HepG2 (cell line): ENCODE measurements at regions not wholly inside any gene's neighbourhood (a gene's known extent, or its start where the extent isn't known, plus 50 kb on each side); places are given as distances from the start of the nearest gene placed in this dataset.

Experiments
- ATAC-seq: fragments of 200-7000 bp; cut with Tn5 transposase; 3 replicates; pipeline ENCODE4 v1.9.1; 2020; ENCODE audit warnings: mild to moderate bottlenecking, moderate library complexity
- BruUV-seq: library from RNA; stranded (reverse); fragments of 400-500 nt; replicated peaks from 2 replicates; lab custom pipeline; 2021; lab: Mats Ljungman, UMichigan
- CTCF ChIA-PET: fragments of 300-600 bp; formaldehyde crosslinking; extraction: SDS; loops from one replicate; lab custom pipeline; 2021; ENCODE audit warnings: low total read pairs, inconsistent platforms, low intra/inter-chr PET ratio; lab: Yijun Ruan, JAX
- POLR2A ChIA-PET: fragments of 350-600 bp; sonication (Branson Sonifier 250); formaldehyde crosslinking; loops from one replicate; lab custom pipeline; 2020; ENCODE audit warnings: antibody characterized with exemption, inconsistent platforms; lab: Yijun Ruan, JAX
- DNase-seq: peaks from one replicate; pipeline ENCODE4 v3.0.0-alpha.2; 2015; ENCODE audit warnings: low spot score
- FAIRE-seq: peaks from 3 replicates; lab custom pipeline; 2011; peaks lifted over from hg19 to GRCh38; lab: Jason Lieb, UNC
- H2AFZ ChIP-seq: one replicate; pipeline ENCODE4 v1.6.1; 2011; ENCODE audit warnings: low read length, inconsistent platforms
- H3K27ac ChIP-seq: fragments of 300-600 bp; 3 replicates; pipeline ENCODE4 v1.8.0; 2011; ENCODE audit warnings: mixed run types, mild to moderate bottlenecking, mixed read lengths, low read length, inconsistent platforms; ENCODE audit not compliant: insufficient read depth; ENCODE audit errors: extremely low read length
- H3K27me3 ChIP-seq, 2 experiments: fragments of 200-600 bp in 1 of 2; 2 replicates in 1 of 2; 3 replicates in 1 of 2; pipeline versions ENCODE4 v1.6.0 to v1.8.0; 2011; ENCODE audit warnings: low read length in 2 of 2, mild to moderate bottlenecking in 2 of 2, moderate library complexity in 2 of 2, inconsistent platforms in 1 of 2; ENCODE audit not compliant: insufficient read depth in 2 of 2, control insufficient read depth in 1 of 2
- H3K36me3 ChIP-seq, 2 experiments: fragments of 200-600 bp in 1 of 2; replicated peaks in 1 of 2; 2 replicates in 1 of 2; 3 replicates in 1 of 2; pipeline versions ENCODE4 v1.5.1 to v1.8.0; 2011; ENCODE audit warnings: low read length in 2 of 2, inconsistent platforms in 1 of 2; ENCODE audit not compliant: insufficient read depth in 2 of 2, control insufficient read depth in 1 of 2
- H3K4me1 ChIP-seq: 2 replicates; pipeline ENCODE4 v1.5.1; 2012; ENCODE audit warnings: low read length, inconsistent platforms; ENCODE audit not compliant: insufficient read depth
- H3K4me2 ChIP-seq: 2 replicates; pipeline ENCODE4 v1.6.0; 2011; ENCODE audit warnings: low read depth, low read length, inconsistent platforms
- H3K4me3 ChIP-seq, 3 experiments: fragments of 200-600 bp in 1 of 3; sonication (generic), shearing (Covaris generic) in 1 of 3; replicated peaks in 1 of 3; 2 replicates each; pipeline ENCODE4 v1.5.1; 2011 to 2016; ENCODE audit warnings: low read length in 3 of 3, inconsistent platforms in 2 of 3, low read depth in 2 of 3, mild to moderate bottlenecking in 2 of 3, control low read depth in 1 of 3, mixed read lengths in 1 of 3; ENCODE audit not compliant: insufficient read depth in 1 of 3
- H3K79me2 ChIP-seq: one replicate; pipeline ENCODE4 v1.6.1; 2011; ENCODE audit warnings: low read length, inconsistent platforms; ENCODE audit not compliant: insufficient read depth
- H3K9ac ChIP-seq: 2 replicates; pipeline ENCODE4 v1.6.0; 2011; ENCODE audit warnings: mild to moderate bottlenecking, low read depth, low read length, inconsistent platforms; ENCODE audit not compliant: insufficient read depth
- H3K9me3 ChIP-seq: 2 replicates; pipeline ENCODE4 v1.5.1; 2012; ENCODE audit warnings: mild to moderate bottlenecking, low read length
- H4K20me1 ChIP-seq: 2 replicates; pipeline ENCODE4 v1.6.0; 2011; ENCODE audit warnings: inconsistent platforms, mild to moderate bottlenecking, low read length, moderate library complexity; ENCODE audit not compliant: insufficient read depth
- CREBL2 ChIP-seq: sonication (generic); formaldehyde crosslinking; IDR thresholded peaks from 2 replicates; pipeline ENCODE4 v1.8.1; 2023; ENCODE audit warnings: missing genetic modification reagents, mild to moderate bottlenecking, borderline replicate concordance
- DZIP1 ChIP-seq: sonication (generic); formaldehyde crosslinking; IDR thresholded peaks from 2 replicates; pipeline ENCODE4 v1.5.0; 2020; ENCODE audit warnings: mild to moderate bottlenecking, missing genetic modification reagents
- HDAC1 ChIP-seq: sonication (generic); formaldehyde crosslinking; IDR thresholded peaks from 2 replicates; pipeline ENCODE4 v1.5.1; 2020; ENCODE audit warnings: mild to moderate bottlenecking, missing genetic modification reagents
- HNRNPLL ChIP-seq: fragments of 200-400 bp; formaldehyde crosslinking; IDR thresholded peaks from 2 replicates; pipeline ENCODE4 v1.6.1; 2017; ENCODE audit warnings: mild to moderate bottlenecking, low read depth, low read length; ENCODE audit not compliant: poor library complexity, severe bottlenecking
- NCOR1 ChIP-seq: fragments of 200-600 bp; sonication (generic); IDR thresholded peaks from 2 replicates; pipeline ENCODE4 v1.7.0; 2017; ENCODE audit warnings: antibody characterized with exemption, low read length, borderline replicate concordance
- PAXIP1 ChIP-seq: sonication (generic); formaldehyde crosslinking; conservative IDR thresholded peaks from 2 replicates; pipeline ENCODE4 v1.4.0; 2020; ENCODE audit warnings: mild to moderate bottlenecking, missing genetic modification reagents, moderate library complexity
- SIX1 ChIP-seq: sonication (generic); formaldehyde crosslinking; IDR thresholded peaks from 2 replicates; pipeline ENCODE4 v1.4.0; 2020; ENCODE audit warnings: missing genetic modification reagents, borderline replicate concordance
- ZBTB4 ChIP-seq: sonication (generic); formaldehyde crosslinking; IDR thresholded peaks from 2 replicates; pipeline ENCODE4 v1.4.0; 2020; ENCODE audit warnings: missing genetic modification reagents, mild to moderate bottlenecking, borderline replicate concordance
- WGBS: methylation state at CpG from one replicate; pipeline ENCODE4 v1.1.6; 2017; ENCODE audit warnings: low lambda C conversion rate; 5-methylcytosine and 5-hydroxymethylcytosine counted together
- in situ Hi-C: cut with HindIII; loops from 2 replicates; pipeline ENCODE4 v1.10.0; 2017; ENCODE audit warnings: low pct_unique_long_range_greater_than_20kb; ENCODE audit not compliant: extremely low pct_ligation_motif_present
- intact Hi-C: fragments of 100-400 bp; cut with micrococcal nuclease; formaldehyde crosslinking; loops from one replicate; pipeline ENCODE4 v1.10.0; 2022; ENCODE audit not compliant: unreplicated experiment

- Histone ChIP-seq H3K4me3 (no peak overlapping the region), H3K4me1 (no peaks in the 10 kb centered on the region), H3K4me2 (no peak overlapping the region), H4K20me1 (no peaks in the 10 kb centered on the region), H3K9ac (no peak overlapping the region), H3K27ac (no peak overlapping the region), H2AFZ (no peak overlapping the region), H3K9me3 (no peaks in the 10 kb centered on the region), H3K36me3 (no peaks in the 10 kb centered on the region), H3K27me3 (0 out of 5 replicates have a peak, but pooled peaks cover 0 to 4% of the 10 kb centered on the region in 2 experiments), H3K79me2 (no peaks in the 10 kb centered on the region)
- BruUV-seq, result no TSS peak
- in situ Hi-C loops (no loop called here), intact Hi-C loops (no loop called here)
- WGBS, result 44% methylated on average over 2 of the region's 2 CpGs
- no peak for TF ChIP-seq SIX1 (CRISPR knock-in tag)
- no peak for TF ChIP-seq PAXIP1 (CRISPR knock-in tag)
- no peak for TF ChIP-seq CREBL2 (CRISPR knock-in tag)
- no peak for TF ChIP-seq HDAC1 (CRISPR knock-in tag)
- ATAC-seq (no peak), FAIRE-seq (no peak), DNase-seq (no peak)
- POLR2A ChIA-PET, result no interaction called here
- CTCF ChIA-PET, result no interaction called here
These were observed 83.0 kb upstream of the SGK1 start for GRCh38 chr6:134400941-134401340.

DNA sequence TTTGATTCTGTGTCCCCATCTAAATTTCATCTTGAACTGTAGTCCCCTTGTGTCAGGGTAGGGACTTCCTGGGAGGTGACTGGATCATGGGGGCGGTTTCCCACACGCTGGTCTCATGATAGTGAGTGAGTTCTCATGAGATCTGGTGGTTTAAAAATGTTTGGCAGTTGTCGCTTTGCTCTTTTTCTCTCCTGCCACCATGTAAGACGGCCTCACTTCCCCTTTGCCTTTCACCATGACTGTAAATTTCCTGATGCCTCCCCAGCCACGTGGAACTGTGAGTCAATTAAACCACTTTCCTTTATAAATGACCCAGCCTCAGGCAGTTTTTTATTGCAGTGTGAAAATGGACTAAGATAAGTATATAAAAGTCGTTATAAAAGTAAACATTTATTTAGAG, 80.5 kb upstream of the SGK1 start:
- H3K27me3 ChIP-seq, result 0 out of 5 replicates have a peak, but pooled peaks cover 0 to 4% of the 10 kb centered on the region in 2 experiments
- H3K9me3 ChIP-seq, result no peaks in the 10 kb centered on the region
- ATAC-seq (no peak), DNase-seq (no peak), FAIRE-seq (no peak)
- no peaks in the 10 kb centered on the region for H3K4me1 ChIP-seq
- no peaks in the 10 kb centered on the region for H4K20me1 ChIP-seq
- H3K79me2 ChIP-seq, result no peaks in the 10 kb centered on the region
- ChIA-PET CTCF (no interaction called here), POLR2A (no interaction called here)
- WGBS, result 27% methylated on average over 6 of the region's 6 CpGs
- H3K9ac ChIP-seq, result no peak overlapping the region
- BruUV-seq, result no TSS peak
- H3K4me3 ChIP-seq, result no peak overlapping the region
- no peak overlapping the region for H3K27ac ChIP-seq
- H3K36me3 ChIP-seq, result no peaks in the 10 kb centered on the region
- no peak overlapping the region for H2AFZ ChIP-seq
- in situ Hi-C loops, result no loop called here
- intact Hi-C loops, result no loop called here
- H3K4me2 ChIP-seq, result no peak overlapping the region
- TF ChIP-seq HNRNPLL, result no peak
- no peak for TF ChIP-seq ZBTB4 (CRISPR knock-in tag)
- no peak for TF ChIP-seq DZIP1
- TF ChIP-seq NCOR1, result no peak
